ENCODE measurements at regions not wholly inside any gene's neighbourhood (a gene's known extent, or its start where the extent isn't known, plus 50 kb on each side); places are given as distances from the start of the nearest gene placed in this dataset.

DNA sequence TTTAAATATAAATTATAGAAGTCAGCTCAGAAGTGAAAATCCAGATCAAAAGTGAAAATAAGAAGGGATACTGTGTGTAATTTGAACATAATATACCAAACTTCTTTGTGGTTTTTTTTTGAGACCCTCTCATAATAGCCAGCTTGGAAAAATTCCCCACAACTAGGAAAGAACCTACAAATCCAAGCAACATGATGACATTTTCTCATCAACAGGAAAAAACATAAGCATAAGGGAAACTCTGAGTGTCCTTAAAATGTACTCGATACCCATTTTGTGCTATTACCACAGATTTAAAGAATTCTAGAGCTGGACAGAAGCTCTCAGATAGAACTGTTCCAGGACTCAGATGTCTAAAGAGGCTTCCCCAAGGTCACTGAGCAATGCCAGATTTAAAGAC, 214.8 kb upstream of the KLF14 start:
- DNase-seq = peak in 1 of 2 donors; percentile 37

DNA sequence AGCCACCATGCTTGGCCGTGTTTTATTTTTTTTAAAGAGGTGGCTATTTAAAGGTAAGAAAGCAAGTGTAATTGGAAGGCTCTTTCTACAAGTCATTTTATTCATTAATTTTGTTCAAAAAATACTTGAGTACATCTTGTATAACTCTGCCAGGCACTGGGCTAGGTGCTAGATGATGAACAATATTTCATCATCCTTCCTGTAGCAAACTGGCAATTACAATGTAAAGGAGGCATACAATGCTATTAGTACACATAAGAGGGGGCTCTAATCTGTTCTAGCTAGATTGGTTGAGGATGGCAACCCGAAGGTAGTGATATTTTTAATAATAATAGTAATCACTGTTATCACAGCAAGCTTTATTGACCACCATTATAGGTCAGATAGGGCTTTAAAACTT, 215.5 kb upstream of the KLF14 start:
- peak in 1 of 2 donors; percentile 20 for DNase-seq

DNA sequence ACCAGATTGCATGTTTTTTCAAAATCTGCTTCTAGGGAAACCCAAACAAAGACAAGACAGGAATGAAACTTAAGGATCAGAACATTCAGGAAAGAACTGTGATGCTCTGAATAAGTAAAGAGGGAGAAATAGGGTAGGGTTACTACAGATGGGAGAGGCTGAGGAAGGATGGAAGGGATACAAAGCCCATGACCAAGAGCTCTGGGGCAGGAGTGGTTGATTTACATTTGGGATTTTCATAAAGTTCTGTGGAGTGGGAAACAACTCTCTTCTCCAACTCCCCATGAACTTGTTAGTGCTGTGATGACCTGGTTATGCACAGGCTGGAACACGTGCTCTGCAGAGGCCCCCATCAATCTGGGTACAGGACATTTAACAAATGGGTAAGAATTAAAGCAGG, 216.0 kb upstream of the KLF14 start:
- peak in 1 of 2 donors; percentile 19 for DNase-seq

DNA sequence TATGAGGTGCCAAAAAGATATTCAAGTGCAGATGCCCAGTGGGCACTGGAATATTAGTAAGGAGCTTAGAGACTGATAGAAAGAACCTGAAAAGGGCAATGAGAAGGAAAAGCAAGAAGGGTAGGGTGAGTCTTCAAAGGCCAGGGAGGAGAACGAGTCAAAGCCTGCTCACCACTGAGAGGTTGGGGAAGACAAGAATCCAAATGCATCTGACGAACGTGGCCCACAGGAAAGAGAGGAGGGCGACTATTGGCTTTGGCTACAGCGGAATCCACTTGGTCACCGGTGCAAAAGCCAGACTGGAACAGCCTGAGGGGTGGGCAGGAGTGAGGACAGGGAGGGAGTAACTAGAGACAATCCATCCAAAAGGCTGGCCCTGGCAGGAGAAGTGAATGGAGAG, 216.7 kb upstream of the KLF14 start:
- peak in 1 of 2 donors; percentile 24 for DNase-seq

DNA sequence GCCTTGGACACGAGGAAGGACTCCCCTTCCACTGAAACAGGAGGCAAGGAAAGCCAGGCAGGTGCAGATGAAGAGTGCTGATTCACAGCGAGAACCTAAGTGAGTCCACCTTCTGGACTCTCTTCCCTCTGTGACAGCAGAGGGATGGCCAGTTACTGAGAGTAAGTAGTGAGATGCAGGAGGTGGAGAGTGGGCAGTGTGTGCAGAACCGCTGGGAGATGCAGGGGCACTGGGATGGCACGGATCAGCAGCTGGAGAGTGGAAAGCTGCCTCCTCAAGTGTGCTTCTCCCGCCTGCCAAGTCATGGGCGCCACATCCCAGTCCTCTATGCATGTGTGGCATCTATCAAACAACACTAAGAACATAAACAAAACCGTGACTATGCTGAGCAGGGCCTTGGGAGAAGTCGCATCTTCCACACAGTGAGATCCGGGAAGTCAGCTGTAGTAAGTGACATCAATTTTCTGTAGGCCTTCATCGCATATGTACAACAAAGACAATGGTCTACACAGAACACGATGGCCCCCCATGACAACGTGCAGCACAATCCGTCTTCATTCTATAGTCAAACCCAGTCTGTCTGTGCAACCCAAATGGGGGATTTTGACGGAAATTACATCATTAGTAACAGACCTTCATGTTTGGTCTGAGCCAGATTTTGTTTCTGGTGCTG, 217.4 kb upstream of the KLF14 start:
- DNase-seq = peak; percentile 26 to 85

DNA sequence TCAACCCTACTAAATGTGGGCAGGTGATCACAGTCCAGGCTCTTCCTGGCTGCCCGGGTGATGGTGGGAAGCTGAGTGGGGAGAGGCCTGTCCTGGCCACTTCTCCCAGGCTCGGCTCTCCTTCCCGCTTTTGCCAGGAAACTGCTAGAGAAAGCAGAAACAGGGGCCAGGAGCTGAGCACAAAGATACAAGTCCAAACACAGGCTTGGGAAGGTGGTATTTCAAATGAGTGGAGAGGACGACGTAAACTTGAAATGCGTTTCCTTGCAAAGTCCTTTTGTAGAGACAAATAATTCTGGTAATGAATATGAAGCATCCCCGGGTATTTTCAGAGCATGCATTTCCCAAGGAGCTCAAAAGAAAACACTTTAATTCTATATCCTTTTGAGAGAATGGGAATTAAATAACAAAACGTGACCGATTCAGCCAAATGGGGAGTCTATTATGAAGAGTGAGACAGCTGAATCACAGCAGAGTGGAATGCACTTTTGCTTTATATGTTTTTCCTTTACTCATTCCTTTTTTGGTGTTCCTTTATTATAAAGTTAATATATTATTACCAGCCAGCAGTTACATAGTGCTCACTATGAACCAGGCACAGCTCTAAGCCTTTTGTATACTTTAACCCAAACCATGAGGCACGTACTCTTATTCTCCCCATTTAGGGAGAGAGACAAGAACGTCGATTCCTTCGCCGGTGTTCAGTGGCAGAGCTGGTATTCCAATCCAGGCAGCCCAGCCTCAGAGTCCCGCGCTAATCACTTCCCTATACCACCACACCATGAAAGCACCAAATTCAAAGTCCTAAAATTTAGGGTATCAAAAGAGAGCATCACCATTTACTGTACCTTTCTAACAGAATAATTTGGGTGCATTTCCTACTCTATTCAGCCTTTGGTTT, 218.2 kb upstream of the KLF14 start:
- peak in 1 of 2 donors; percentile 27 for DNase-seq

DNA sequence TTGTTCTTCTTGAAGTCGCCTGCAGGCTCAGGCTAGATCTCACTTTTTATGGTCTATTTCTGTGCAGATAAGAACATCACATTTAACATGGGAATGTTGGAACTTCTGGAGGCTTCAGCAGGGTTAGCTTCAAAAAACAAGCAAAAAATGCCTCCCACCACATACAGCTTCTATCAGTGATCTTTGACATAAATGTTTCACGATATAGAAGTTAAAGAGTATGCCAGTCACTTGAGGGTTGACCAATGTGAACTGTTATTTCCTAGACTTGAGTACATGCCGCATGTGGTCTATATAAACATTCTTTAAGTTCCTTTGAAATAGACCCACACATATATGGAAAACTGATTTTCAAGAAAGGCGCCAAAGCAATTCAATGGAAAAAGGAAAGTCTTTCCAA, 219.2 kb upstream of the KLF14 start:
- no peak for DNase-seq

DNA sequence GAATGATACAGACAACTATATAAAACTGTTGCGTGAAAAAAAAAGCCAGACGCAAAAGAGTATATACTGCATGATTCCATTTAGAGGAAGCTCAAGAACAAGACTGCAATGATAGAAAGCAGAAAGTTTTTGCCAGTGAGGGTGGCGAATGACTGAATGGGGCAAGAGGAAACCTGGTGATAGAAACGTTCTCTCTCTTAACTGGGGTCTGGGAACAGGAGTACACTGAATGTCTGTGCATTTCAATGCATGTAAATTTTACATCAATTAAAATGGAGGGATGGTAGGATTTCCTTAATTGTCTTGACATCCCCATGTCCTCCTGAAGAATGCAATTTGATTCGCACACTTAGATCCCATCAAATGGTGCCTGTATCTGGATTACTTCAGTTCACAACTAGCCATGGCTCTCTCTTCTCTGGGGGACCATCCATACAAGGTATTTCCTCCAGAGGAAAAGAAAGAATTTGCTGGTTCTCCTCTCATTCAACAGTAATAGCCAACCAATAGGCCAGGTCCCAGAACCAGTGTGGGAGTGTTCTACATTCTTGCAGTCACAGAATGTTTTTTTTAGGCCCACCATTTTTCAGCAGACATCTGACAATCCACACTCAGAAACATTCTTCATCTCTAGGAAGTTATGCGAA, 221.0 kb upstream of the KLF14 start:
- peak in 1 of 2 donors; percentile 40 for DNase-seq

DNA sequence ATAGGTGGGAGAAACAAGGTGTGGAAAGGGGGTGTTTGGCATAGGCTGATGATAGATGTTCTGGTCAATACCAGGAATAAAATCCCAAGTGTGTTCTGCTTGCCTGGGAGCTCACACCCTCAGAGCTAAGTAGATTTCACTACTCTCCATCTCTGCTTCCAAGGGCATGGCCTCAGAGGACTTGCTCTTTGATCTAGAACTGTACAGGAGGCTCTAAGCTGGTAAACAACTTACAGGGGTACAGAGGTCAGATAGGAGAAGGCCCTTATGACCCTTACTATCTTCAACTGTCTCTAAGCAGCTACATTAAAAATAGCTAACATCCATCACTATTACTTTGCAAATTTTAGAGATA, 221.5 kb upstream of the KLF14 start:
- peak in 1 of 2 donors; percentile 9 for DNase-seq

DNA sequence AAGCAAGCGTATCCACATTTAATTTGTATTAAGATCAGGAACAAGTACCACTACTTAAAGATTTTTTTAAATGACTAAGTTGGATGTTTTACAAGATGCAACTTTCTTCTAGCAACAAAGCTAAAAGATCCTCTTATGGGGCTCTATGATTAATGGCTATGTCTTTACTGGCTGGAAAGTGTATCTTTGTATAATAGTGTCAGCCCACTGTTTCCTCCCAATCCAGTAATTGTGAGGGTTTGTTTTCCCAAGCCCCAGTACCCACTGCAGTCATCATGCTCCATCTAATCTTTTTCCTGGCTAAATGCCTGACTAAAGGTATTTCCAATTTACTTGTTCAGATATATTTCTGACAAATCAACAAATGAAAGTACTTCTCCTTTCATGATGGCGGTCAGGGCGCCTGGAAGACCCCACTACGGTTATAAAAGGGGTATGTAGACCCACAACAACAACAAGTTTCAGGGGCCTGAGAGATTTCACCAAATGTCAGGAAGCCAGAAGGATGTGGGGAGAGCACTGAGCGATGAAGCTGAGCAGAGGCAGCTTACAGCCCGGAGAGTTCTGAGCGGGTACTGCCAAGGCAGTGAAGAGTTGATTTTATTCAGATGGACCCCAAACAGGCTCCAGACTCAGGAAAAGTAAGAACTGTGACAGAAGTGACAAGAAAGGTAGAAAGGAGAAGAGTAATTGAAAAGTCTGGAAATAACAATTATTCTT, 222.6 kb upstream of the KLF14 start:
- peak; percentile 4 to 41 for DNase-seq

DNA sequence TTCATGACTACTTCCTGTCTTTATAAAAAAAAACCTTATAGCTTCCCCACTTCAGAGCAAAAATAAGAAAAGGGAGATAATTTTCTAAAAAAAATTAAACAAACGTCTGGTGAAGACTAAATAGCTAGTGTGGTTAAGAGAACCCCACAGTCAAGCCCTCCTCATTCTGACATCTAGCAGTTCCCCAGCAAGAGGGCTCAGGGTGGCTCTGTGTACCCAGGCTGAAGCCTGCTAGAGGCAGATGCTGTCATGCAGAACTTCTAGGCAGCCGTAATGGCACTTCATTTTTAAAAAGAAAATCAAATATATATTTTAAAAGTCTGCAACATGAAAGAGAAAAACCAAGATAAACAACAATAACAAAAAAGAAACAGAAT, 223.1 kb upstream of the KLF14 start:
- peak; percentile 45 to 72 for DNase-seq

DNA sequence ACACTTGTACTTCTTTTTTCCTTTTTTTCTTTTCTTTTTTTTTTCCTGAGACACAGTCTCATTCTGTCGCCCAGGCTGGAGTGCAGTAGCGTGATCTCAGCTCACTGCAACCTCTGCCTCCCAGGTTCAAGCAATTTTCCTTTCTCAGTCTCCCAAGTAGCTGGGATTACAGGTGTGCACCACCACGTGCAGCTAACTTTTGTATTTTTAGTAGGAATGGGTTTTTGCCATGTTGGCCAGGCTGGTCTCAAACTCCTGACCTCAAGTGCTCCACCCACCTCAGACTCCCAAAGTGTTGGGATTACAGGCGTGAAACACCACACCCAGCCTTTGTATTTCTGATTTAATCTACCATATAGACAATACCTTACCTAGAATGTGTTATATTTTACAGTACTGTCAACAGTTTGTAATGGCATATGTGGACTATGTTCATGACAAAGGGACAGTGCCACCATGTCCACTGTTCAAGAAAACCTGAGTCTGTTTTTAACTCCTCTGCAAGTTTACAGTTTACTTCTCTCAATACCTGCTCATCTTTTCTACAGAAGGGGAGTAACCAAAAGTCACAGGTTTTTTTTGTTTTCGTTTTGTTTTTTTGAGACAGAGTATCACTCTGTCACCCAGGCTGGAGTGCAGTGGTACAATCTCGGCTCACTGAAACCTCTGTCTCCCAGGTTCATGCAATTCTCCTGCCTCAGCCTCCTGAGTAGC, 223.9 kb upstream of the KLF14 start:
- peak in 1 of 2 donors; percentile 46 for DNase-seq

DNA sequence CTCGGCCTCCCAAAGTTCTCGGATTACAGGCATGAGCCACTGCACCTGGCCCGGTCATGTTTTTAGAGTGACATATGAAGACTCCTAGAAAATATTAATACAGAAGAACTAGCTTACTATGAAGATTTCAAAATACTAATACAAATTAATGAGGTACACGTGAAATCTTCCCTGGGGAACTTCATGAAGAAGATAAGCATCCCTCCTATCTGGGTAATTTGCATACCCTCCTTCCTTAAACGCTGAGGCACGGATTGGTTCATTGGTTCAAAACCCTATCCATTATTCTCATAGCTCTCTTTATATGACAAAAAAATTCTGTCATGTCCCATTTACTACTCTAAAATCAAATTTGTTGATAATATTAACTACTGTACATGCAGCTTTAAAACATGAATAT, 224.8 kb upstream of the KLF14 start:
- peak in 1 of 2 donors; percentile 23 for DNase-seq

DNA sequence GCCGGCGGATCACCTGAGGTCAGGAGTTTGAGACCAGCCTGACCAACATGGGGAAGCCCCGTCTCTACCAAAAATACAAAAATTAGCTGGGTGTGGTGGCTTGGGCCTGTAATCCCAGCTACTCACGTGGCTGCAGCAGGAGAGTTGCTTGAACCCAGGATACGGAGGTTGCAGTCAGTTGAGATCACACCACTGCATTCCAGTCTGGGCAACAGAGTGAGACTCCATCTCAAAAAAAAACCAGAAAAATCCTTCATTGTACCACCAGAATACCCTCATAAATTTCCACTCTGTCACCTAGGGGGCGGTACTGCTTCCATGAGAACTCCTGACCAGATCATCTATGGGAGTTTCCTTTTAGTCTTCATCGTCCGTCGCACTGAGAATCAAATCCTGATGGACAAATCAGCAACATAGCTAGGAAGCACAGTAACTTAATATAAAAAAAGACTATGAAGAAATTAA, 225.8 kb upstream of the KLF14 start:
- peak; percentile 20 to 69 for DNase-seq

DNA sequence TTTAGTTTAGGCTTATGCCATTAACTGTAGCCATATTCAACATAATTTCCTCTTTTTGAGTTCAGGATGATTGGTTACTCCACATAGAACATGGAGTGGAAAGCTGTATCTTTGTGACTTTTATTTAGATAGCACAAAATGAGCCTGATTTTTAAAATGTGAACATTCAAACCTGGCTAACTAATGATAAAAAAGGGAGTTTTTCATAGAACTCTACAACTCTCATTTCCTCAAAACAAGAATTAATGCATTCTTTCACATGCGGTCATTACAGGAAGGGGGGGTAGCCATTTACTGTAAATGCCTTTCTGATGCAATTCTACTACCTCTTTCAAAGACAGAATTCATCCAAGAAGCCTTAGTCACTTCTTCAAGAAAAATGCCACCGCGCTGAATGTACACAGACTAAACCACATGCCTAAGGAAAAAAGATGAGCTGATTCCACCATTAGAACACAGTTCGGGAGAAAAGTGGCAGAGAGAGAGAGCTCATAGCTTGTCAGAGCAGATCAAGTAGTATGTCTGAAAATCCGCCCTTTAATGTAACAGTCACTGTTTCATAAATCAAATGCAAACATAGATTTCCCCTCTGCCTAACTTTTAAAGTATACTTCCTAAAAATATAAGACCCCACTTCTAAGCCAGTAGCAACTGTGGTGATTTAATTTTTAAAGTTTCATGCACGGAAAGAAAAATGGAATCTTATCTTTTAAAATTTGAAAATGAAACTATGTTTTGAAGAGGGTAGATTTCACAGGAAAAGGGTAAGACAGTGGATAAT, 226.4 kb upstream of the KLF14 start:
- DNase-seq = peak; percentile 49 to 73

DNA sequence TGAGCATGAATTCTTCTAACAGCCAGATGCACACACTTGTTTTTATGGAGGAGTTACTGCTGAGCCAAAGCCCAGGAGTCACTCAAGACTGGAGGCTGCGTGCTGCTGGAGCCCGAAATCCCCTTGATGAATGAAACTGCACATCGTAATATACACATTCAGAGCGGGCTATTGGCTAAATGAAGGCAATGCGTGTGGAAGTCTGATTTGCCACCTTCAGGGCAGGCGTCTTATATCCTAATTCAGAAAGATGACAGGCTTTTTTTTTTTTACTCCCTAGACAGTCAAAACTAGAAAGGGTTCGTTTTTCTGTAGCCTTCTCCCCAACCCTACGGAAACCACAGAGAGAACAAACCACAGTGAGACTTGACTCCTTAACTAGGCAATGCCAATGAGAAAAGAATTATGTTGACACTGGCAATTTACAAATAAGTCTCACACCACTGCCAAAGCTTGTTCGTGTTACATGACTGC, 227.2 kb upstream of the KLF14 start:
- DNase-seq = peak; percentile 82 to 91

DNA sequence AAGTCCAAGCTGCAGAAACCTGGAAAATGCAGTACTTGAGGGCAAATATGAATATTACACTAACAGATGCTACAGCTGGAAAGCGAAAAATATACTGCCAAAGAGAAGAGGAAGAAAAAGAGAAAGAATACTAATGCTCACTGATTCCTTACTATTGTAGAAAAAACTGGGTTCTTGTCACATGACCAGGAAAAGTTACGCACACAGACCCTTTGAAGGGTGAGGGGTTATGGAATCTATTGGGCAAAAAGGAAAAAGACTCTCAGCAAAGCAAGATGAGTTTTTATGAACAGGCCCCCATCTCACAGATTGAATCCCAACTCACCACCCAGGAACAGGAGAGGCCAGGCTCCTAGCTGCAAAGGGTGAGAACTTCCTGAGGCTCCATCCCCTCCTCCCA, 228.1 kb upstream of the KLF14 start:
- no peak for DNase-seq

DNA sequence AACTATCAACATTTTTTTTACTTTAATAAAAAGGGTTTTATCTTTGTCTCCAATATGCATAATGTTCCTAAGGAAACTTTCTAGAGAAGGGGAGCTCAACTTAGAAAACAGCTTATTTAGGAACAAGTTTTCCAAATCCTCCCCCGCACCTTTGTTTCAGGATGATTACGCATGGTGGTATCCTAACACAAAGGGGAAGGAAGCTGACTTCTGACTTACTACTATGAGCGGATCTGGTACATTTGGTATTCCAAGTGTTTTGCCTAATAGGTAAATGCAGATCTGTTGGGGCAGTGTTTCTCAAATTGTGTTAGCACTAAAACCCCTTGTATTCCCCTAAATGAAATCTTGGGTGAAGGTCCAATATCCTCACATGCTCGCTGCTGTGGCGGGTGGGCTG, 229.3 kb upstream of the KLF14 start:
- DNase-seq = no peak

DNA sequence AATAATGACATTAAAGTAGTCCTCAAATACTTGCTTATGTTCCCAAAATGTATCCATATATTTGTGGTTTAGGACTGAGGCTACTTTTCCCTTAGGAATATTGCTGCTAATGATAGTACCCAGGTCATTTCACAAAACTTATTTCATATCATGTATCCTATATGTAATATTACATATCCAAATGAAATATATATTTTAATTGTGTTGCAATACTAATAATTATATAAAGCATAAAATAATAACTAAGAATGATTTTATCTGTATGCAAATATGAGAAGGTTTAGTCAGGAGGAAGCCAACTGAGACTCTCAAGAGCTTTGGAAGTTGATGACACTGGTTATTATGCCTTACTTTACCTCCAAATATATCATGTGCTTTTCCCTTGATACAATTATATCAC, 231.5 kb upstream of the KLF14 start:
- no peak for DNase-seq

DNA sequence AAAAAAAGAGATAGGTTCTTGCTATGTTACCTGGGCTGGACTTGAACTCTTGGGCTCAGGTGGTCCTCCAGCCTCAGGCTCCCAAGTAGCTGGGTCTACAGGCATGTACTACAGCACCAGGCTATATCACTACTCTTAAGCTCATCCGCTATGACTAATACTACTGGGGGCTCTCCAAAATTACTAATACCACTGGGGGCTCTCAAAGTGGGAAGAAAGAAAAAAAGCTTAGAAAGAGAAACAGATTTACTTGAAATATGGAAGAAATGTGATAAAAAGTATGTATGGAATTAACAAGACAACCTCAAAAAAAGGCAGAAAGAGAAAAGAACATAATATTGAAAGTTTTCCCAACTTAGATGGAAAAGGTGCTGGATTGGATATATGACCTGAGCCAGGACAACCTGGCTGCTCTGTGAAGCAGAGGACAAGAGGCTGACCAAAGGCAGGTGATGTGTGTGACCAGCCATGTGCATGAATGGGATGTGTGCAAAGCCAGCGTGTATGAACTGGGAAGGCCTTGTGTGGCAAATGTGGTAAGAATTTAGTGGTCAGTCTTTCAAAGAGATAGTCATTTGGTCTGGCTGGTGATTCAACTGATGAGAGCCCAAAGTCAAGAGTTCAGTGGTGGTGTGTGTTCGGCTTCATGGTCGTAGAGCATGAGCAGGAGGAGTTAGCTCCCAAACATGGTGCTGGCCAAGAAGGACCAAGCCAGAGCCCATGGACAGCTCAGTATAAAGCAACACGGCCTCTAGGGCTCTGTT, 232.4 kb upstream of the KLF14 start:
- DNase-seq = no peak

DNA sequence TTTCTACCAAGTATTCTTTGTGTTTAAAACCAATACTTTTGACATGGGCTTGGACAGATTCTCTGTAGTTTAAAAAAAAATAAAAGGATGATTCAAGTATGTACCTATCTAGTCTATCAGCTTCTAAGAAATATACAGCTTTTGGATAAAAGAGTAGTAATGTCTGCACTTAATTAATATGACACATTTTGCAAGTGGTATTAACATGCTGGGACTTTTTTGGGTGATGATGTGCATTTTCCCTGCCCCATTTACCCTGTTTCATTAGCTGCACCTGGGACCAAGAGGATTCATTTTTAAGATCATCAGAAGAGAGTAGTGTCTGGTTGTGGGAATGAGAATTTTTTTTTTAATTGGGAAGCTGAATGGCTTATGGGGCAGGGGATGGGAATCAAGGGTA, 236.2 kb upstream of the KLF14 start:
- no peak for DNase-seq
